ENCODE measurements at regions not wholly inside any gene's neighbourhood (a gene's known extent, or its start where the extent isn't known, plus 50 kb on each side); places are given as distances from the start of the nearest gene placed in this dataset.

DNA sequence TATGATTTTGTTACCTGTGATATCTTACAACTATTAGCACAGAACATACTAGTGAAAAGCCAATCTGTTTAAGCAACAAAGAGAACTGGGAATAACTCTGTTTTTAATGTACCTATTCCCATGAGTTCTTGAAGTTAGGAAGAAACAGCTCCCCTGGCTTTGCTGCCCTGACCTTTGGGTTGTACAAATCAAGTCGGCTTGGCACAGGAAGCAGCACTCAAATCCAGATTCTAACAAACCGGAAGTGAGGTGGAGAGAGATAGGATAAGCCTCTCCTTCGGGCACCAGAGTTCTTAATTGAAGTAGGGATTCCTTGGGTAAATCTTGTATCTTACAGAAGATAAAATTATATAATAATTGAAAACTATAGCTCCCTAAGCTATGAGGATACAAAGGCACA is 144.8 kb upstream of the CPEB2 start:
- Histone ChIP-seq H3K79me2 (replicated peaks; ENCODE audit: insufficient read depth) (no peaks in the 10 kb centered on the region), H3K27ac (ENCODE audit: low read depth) (no peak overlapping the region), H3K27me3 (ENCODE audit: insufficient read depth) (peaks cover 3% of the 10 kb centered on the region; the same call in 1 of the 2 replicates), H2AFZ (no peak overlapping the region), H3K4me1 (ENCODE audit: insufficient read depth) (peaks cover 11% of the 10 kb centered on the region; the same call in 1 of the 2 replicates), H3K36me3 (ENCODE audit: insufficient read depth) (no peaks in the 10 kb centered on the region), H3K9me2 (ENCODE audit: insufficient read depth) (peaks cover 14% of the 10 kb centered on the region), H4K20me1 (replicated peaks; ENCODE audit: insufficient read depth) (no peaks in the 10 kb centered on the region), H3K4me2 (no peak overlapping the region), H3F3A (replicated peaks; ENCODE audit: low read depth) (no peaks in the 10 kb centered on the region), H3K4me3 (no peak overlapping the region)
- DNase-seq (ENCODE audit: low spot score) (no peak), ATAC-seq (no peak)
- peaks cover 6% of the 10 kb centered on the region for H3K36me3 Mint-ChIP-seq (ENCODE audit: low read depth)
- H3K27ac Mint-ChIP-seq: no peak overlapping the region
- no peak overlapping the region for H3K4me3 Mint-ChIP-seq
- peaks cover 14% of the 10 kb centered on the region; the same call in 2 of the 3 replicates for H3K4me1 Mint-ChIP-seq
- no peak for TF ChIP-seq EZH2 (IDR thresholded peaks at IDR 0.05; ENCODE audit: low read depth, unreplicated experiment)
- TF ChIP-seq ZNF331 (CRISPR knock-in tag; IDR thresholded peaks at IDR 0.05; ENCODE audit: low read depth): no peak
- no peak for TF ChIP-seq EZH2phosphoT487 (IDR thresholded peaks at IDR 0.05; ENCODE audit: unreplicated experiment)
- TF ChIP-seq ZNF114 (CRISPR knock-in tag; IDR thresholded peaks at IDR 0.05): no peak
- TF ChIP-seq JUNB (IDR thresholded peaks at IDR 0.05; ENCODE audit: unreplicated experiment): no peak
- TF ChIP-seq, protein P1, sequence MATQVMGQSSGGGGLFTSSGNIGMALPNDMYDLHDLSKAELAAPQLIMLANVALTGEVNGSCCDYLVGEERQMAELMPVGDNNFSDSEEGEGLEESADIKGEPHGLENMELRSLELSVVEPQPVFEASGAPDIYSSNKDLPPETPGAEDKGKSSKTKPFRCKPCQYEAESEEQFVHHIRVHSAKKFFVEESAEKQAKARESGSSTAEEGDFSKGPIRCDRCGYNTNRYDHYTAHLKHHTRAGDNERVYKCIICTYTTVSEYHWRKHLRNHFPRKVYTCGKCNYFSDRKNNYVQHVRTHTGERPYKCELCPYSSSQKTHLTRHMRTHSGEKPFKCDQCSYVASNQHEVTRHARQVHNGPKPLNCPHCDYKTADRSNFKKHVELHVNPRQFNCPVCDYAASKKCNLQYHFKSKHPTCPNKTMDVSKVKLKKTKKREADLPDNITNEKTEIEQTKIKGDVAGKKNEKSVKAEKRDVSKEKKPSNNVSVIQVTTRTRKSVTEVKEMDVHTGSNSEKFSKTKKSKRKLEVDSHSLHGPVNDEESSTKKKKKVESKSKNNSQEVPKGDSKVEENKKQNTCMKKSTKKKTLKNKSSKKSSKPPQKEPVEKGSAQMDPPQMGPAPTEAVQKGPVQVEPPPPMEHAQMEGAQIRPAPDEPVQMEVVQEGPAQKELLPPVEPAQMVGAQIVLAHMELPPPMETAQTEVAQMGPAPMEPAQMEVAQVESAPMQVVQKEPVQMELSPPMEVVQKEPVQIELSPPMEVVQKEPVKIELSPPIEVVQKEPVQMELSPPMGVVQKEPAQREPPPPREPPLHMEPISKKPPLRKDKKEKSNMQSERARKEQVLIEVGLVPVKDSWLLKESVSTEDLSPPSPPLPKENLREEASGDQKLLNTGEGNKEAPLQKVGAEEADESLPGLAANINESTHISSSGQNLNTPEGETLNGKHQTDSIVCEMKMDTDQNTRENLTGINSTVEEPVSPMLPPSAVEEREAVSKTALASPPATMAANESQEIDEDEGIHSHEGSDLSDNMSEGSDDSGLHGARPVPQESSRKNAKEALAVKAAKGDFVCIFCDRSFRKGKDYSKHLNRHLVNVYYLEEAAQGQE (IDR thresholded peaks at IDR 0.05; ENCODE audit: unreplicated experiment): no peak
- no peak for TF ChIP-seq STAT1 (IDR thresholded peaks at IDR 0.05; ENCODE audit: unreplicated experiment)
- TF ChIP-seq NANOG (IDR thresholded peaks at IDR 0.05; ENCODE audit: borderline replicate concordance): no peak
- TF ChIP-seq, protein P2, sequence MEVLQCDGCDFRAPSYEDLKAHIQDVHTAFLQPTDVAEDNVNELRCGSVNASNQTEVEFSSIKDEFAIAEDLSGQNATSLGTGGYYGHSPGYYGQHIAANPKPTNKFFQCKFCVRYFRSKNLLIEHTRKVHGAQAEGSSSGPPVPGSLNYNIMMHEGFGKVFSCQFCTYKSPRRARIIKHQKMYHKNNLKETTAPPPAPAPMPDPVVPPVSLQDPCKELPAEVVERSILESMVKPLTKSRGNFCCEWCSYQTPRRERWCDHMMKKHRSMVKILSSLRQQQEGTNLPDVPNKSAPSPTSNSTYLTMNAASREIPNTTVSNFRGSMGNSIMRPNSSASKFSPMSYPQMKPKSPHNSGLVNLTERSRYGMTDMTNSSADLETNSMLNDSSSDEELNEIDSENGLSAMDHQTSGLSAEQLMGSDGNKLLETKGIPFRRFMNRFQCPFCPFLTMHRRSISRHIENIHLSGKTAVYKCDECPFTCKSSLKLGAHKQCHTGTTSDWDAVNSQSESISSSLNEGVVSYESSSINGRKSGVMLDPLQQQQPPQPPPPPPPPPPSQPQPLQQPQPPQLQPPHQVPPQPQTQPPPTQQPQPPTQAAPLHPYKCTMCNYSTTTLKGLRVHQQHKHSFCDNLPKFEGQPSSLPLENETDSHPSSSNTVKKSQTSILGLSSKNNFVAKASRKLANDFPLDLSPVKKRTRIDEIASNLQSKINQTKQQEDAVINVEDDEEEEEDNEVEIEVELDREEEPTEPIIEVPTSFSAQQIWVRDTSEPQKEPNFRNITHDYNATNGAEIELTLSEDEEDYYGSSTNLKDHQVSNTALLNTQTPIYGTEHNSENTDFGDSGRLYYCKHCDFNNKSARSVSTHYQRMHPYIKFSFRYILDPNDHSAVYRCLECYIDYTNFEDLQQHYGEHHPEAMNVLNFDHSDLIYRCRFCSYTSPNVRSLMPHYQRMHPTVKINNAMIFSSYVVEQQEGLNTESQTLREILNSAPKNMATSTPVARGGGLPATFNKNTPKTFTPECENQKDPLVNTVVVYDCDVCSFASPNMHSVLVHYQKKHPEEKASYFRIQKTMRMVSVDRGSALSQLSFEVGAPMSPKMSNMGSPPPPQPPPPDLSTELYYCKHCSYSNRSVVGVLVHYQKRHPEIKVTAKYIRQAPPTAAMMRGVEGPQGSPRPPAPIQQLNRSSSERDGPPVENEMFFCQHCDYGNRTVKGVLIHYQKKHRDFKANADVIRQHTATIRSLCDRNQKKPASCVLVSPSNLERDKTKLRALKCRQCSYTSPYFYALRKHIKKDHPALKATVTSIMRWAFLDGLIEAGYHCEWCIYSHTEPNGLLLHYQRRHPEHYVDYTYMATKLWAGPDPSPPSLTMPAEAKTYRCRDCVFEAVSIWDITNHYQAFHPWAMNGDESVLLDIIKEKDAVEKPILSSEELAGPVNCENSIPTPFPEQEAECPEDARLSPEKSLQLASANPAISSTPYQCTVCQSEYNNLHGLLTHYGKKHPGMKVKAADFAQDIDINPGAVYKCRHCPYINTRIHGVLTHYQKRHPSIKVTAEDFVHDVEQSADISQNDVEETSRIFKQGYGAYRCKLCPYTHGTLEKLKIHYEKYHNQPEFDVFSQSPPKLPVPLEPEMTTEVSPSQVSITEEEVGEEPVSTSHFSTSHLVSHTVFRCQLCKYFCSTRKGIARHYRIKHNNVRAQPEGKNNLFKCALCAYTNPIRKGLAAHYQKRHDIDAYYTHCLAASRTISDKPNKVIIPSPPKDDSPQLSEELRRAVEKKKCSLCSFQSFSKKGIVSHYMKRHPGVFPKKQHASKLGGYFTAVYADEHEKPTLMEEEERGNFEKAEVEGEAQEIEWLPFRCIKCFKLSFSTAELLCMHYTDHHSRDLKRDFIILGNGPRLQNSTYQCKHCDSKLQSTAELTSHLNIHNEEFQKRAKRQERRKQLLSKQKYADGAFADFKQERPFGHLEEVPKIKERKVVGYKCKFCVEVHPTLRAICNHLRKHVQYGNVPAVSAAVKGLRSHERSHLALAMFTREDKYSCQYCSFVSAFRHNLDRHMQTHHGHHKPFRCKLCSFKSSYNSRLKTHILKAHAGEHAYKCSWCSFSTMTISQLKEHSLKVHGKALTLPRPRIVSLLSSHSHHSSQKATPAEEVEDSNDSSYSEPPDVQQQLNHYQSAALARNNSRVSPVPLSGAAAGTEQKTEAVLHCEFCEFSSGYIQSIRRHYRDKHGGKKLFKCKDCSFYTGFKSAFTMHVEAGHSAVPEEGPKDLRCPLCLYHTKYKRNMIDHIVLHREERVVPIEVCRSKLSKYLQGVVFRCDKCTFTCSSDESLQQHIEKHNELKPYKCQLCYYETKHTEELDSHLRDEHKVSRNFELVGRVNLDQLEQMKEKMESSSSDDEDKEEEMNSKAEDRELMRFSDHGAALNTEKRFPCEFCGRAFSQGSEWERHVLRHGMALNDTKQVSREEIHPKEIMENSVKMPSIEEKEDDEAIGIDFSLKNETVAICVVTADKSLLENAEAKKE (CRISPR knock-in tag; IDR thresholded peaks at IDR 0.05): no peak
- no peak for TF ChIP-seq POLR2AphosphoS5 (IDR thresholded peaks at IDR 0.05; ENCODE audit: low read depth)
- TF ChIP-seq, protein P3, sequence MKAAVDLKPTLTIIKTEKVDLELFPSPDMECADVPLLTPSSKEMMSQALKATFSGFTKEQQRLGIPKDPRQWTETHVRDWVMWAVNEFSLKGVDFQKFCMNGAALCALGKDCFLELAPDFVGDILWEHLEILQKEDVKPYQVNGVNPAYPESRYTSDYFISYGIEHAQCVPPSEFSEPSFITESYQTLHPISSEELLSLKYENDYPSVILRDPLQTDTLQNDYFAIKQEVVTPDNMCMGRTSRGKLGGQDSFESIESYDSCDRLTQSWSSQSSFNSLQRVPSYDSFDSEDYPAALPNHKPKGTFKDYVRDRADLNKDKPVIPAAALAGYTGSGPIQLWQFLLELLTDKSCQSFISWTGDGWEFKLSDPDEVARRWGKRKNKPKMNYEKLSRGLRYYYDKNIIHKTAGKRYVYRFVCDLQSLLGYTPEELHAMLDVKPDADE (IDR thresholded peaks at IDR 0.05): no peak
- TF ChIP-seq, protein P4, sequence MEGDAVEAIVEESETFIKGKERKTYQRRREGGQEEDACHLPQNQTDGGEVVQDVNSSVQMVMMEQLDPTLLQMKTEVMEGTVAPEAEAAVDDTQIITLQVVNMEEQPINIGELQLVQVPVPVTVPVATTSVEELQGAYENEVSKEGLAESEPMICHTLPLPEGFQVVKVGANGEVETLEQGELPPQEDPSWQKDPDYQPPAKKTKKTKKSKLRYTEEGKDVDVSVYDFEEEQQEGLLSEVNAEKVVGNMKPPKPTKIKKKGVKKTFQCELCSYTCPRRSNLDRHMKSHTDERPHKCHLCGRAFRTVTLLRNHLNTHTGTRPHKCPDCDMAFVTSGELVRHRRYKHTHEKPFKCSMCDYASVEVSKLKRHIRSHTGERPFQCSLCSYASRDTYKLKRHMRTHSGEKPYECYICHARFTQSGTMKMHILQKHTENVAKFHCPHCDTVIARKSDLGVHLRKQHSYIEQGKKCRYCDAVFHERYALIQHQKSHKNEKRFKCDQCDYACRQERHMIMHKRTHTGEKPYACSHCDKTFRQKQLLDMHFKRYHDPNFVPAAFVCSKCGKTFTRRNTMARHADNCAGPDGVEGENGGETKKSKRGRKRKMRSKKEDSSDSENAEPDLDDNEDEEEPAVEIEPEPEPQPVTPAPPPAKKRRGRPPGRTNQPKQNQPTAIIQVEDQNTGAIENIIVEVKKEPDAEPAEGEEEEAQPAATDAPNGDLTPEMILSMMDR (conservative IDR thresholded peaks at IDR 0.05; ENCODE audit: low read depth in 2 of 2): no peak
- peaks cover 4% of the 10 kb centered on the region for H3K27me3 Mint-ChIP-seq (ENCODE audit: insufficient read depth, low read depth, poor library complexity)
- H3K9me3 Mint-ChIP-seq: peaks cover 9% of the 10 kb centered on the region

All from GM23338 (cell line).